Central memory CD4-positive, alpha-beta T cell (primary cell): ENCODE measurements at regions not wholly inside any gene's neighbourhood (a gene's known extent, or its start where the extent isn't known, plus 50 kb on each side); places are given as distances from the start of the nearest gene placed in this dataset.

Source experiments
- DNase-seq: peaks from one replicate; pipeline ENCODE4 v3.0.0; 2022

GRCh38 chr4:124199755-124200154 lies 512.8 kb downstream of the ANKRD50 start:
- DNase-seq: no peak

DNA sequence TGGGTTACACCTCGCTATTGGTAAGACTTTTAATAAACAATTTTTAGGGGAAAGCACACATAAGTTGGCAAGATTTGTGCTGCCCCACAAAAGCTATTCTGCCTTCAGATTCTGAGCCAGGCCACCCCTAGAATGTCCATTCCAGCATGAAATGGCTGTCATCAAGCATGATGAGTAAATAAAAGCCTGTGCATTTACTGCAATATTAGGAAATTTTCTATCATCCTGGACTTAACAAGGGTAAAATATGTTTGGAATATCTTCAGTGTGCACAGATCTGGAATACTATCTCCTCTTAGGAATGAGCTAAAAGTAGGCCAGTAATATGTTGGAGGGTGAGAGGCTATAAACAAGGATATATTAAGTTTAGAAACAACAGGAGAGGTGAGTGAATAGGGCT lies 510.9 kb downstream of the ANKRD50 start:
- no peak for DNase-seq

- no peak for DNase-seq
These were observed 510.4 kb downstream of the ANKRD50 start for GRCh38 chr4:124202099-124202498.

DNA sequence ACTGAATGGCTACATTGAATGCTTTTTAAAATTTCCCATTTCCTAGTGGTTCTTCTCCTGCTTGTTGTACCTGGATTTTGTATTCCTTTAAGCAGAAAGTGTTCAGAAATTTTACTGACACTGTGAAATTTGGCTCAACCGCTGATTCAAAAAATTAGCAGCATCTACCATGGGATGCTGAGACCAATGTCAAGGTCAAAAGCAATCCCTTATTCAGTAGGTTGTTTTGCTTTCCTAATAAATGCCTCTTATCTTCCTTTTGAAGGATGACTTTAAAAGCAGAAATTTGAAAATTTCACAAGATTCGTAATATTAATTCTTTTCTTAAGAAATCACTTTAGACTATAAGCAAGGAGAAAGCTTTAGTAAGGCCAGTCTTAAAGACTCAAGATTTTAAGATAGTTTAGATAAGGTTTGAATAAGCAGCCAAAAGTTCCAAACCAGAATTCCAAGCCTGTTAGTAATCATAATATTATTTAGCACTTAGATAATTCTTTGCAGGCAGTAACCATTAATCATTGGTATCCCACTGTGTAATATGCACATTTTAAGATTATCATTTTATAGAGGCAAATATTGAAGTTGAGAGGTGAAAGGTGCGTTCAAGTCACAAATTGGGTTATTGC lies 508.8 kb downstream of the ANKRD50 start:
- no peak for DNase-seq

DNA sequence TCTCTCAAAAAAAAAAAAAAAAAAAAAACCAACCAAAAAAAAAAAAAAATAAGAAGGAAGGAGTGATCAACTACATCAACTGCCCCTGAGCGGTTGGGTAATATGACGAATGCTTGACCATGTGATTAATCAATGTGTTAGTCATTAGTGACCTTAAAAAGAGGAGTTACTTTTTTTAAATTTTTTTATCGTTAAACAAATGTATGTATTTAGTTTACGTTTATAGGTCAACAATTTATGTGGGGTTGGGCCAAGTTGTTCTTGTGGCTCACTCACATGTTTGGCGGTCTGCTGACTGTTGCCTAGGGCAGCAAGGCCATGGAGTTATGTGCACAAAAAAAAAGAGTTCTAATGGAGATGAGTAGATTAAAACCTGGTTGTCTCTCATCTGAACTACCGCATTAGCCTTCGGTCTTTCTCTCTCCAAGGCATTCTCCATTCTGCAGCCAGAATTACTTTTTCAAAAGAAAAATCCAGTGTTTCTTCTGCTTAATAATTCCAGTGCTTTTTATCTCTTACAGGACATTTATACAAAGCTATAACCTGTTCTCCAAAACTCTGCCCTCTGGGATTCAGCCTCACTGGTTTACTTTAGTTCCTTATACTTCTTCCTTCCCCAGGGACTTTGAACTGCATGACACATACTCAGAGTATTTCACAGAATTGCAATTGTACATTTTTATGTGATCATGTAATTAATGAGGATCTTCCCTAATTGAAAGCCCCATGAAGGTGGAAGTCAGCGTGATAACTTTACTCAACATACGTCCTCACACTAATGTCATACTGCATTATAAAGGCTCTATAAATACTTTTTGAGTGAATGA lies 505.5 kb downstream of the ANKRD50 start:
- no peak for DNase-seq

DNA sequence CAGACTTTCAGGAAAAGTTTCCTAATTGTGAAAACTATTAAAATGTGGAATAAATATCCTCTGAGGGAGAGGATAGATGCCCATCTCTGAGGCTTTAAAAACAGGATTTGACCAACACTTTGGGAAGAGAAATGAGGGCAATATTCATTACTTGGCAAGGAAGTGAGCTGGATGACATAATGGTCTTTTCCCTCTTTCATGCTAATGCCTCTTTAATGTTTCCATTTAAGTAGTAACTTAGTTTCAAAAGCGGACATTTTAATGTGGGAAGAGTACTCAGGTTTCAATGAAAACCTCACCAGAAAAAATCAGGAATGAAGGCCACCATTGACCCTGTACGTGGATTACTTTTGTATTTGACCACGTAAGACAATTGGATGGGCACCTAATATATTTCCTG lies 503.3 kb downstream of the ANKRD50 start:
- DNase-seq: no peak

DNA sequence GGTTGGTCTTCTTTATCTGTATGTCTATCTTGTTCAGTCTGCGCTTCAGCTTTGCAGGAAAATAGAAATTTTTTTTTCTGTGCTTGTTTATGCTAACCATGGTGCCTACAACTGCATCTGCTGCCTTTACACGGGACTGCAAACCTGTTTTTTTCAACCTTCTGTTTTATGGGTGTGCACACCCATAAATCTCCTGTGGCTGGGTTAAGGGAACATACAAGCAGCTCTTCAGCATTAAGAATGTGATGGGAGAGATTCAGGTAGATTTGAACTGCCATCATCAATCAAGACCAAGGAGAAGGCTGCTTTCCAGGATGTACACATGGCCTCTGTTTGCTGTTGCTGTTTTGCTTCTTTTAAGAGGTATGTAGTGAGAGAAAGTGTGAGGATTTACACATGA lies 502.9 kb downstream of the ANKRD50 start:
- DNase-seq: no peak

GRCh38 chr4:124210746-124211145 lies 501.8 kb downstream of the ANKRD50 start:
- DNase-seq: no peak

DNA sequence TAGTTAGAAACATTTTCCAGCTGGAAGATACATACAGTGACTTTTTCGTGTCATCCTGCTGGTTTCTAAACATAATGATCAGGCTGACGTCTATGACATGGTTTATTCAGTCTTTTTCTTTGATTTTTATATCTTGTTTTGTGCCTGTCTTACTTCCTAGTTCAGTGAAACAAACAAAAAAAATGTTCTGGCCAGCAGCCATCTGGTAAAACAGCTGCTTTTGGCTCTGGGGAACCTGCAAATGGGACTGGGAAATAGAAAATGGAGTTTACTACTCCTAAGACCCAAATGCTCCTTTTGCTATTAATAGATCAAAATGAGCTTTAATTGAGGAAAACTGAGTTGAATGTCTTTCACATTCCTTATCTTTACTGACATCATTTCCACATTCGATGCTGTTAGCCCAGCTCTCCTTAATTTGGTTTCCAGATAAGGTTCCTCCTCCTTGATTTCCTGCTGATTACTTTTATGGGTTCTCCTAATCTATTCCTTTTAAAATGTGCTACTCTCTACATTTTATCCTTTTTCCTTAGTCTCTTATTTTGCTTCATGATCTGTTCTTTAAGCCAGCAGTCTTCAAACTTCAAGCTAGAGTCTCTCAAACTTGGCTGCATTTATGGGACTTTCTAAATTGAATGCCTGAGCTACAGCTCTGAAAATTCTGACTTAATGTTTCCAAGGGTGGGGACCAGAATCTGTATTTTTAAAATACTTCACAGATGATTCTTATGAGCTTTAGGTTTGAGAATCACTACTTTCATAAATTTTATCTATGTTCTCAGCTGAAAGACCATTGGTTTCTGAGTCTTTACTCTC lies 499.5 kb downstream of the ANKRD50 start:
- DNase-seq: no peak

DNA sequence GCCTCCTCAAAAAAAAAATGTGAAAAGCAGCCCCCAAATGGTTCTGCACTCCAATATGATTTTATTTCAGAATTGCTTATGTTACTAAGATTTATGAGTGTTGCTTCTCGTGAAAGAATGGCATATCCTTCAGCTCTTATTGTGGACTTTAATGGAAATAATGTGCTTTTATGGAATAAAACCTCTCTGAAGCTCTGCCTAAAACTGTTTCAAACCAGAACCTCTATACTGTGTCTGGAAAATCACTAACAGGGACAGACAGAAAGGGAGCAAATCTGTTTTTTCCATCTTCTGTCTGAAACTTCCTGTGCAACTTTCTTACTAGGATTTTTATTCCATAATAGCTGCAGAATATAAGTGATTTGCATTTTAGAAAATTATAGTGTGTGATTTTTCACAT lies 493.1 kb downstream of the ANKRD50 start:
- DNase-seq: no peak

GRCh38 chr4:124224256-124224655 lies 488.3 kb downstream of the ANKRD50 start:
- DNase-seq: no peak

- DNase-seq: no peak
These were observed 484.6 kb downstream of the ANKRD50 start for GRCh38 chr4:124227981-124228380.

- no peak for DNase-seq
These were observed 482.3 kb downstream of the ANKRD50 start for GRCh38 chr4:124230268-124230667.

- DNase-seq: no peak
These were observed 477.8 kb downstream of the ANKRD50 start for GRCh38 chr4:124234771-124235170.

- DNase-seq: no peak
These were observed 468.7 kb downstream of the ANKRD50 start for GRCh38 chr4:124243671-124244366.

DNA sequence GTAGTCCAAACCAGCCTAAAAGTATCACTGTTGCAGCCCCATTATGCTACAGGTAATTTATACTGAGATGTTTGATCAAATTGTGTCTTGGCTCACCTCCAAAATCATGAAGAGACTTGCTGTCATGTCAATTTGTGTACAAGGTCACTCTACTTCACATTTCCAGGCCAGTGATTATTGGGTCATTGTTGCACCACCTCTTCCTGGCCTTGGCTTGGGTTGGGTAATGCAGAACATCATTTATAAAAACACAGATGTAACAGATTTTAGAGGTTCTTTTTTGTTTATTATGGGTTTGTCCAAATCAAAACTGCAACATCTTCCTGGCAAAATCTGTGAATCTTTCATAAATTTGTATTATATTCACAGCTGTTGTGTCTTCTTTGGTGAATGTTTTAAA lies 459.5 kb downstream of the ANKRD50 start:
- no peak for DNase-seq

DNA sequence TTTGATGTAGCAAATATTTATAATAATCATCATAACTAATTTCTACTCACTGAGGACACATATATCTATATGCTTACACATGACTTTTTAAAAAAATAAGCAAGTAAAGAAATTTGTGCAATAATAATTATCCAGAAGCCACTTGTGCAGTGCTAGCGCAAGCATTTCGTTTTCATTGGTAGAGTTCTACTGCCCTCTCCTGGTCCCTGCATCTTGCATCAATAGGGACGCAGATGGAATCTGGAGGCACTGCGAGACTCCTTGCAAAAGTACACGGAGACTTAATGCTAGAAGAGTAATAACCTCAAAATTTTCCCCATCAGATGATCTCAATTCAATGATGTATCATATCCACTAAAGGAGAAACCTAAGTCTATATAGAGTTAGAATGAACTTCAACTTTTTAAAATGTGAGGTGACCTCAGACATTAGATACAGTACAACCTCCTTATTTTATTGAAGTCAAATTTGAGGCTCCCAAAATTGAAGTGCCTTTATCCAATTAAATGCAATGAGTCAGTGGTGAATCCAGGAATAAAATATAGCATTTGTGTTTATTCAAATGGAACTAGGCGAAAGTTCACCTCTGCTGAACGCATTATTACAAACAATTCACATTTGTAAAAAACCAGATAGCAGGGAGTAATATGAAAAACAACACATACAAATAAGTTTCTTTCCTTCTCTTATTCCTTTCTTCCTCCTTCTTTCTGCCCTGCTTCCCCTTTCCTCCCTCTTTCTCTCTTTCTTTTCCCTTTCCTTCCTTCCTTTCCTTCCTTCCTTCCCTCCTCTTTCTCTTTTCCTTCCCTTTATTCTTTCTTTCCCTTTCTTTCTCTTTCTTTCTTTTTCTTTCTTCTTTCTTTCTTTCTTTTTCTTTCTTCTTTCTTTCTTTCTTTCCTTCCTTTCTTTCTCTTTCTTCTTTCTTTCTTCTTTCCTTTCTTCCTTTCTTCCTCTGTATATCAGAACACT lies 450.0 kb downstream of the ANKRD50 start:
- DNase-seq: no peak

DNA sequence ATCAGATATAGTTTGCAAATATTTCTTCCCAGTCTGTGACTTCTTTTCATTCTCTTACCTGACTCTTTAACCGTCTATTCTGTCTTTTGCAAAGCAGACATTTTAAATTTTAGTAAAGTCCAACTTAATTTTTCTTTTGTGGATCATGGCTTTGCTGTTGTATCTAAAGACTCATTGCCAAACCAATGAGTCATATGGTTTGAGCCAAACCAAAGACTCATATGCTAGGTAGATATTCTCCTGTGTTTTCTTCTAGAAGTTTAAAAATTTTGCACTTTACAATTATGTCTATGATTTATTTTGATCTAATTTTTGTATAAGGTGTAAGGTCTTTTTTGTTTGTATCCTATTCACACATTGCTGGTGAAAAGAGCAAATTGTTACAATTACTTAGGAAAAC lies 446.8 kb downstream of the ANKRD50 start:
- no peak for DNase-seq

DNA sequence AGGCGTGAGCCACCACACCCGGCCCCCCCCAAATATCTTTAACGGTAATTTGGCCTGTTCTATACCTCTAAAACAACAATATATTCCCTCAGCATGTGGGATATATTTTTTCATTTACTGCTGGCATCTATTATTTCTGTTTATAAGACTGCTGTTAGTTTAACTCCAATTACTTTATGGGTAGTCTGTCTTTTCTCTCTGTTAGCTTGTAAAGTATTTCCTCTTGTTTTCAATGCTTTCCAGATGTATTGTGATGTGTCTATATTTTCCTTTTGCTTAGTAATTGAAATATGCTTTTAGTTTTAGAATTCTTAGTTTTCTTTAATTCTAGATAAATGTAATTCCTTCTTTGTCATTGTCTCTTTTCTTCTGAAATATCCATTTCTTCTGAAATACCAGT lies 445.8 kb downstream of the ANKRD50 start:
- DNase-seq: no peak

DNA sequence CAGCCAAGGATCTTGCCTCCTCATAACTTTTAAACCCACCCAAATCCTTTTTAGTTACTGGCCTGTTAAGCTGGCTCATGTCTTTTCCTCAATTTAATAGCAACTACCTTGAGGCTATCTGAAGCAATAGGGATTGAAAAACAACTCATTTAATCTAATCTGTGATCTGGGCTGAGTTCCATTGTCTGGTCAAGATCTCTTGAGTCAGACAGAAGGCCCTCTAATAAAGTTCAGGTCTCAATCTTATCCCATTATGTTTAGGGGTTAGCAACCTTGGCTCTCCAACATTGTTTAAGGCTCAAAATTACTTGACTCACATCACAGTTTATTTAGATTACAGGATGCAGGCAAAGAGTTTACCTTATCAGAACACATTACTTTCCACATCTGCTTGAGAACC lies 436.1 kb downstream of the ANKRD50 start:
- no peak for DNase-seq

DNA sequence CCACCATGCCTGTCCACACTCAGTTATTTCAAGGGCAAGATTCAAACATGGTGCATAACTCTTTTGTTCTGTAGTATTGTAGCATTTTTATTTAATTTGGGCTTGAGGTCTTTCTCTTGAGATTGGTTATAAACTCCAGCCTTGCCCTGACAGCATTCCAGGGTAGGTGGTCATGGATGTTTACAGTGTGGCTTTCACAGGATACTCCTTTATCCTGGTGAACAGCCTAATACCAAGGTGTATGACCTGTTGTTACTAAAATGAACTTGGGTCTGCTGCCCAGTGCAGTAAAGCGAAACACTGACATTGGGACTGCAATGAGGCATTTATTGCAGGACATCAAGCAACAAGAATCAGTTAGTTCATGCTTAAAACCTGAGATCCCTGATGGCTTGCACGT lies 434.8 kb downstream of the ANKRD50 start:
- no peak for DNase-seq

- no peak for DNase-seq
These were observed 434.1 kb downstream of the ANKRD50 start for GRCh38 chr4:124278477-124278876.
